NB4 (cell line): ENCODE measurements at regions not wholly inside any gene's neighbourhood (a gene's known extent, or its start where the extent isn't known, plus 50 kb on each side); places are given as distances from the start of the nearest gene placed in this dataset.

Experiments
- CTCF ChIP-seq: IDR thresholded peaks from one replicate; pipeline ENCODE4 v1.5.1; 2012; ENCODE audit warnings: low read depth, low read length
- MYC ChIP-seq: IDR thresholded peaks from 2 replicates; pipeline ENCODE4 v1.6.1; 2011; ENCODE audit warnings: low read depth, low read length
- POLR2A ChIP-seq: IDR thresholded peaks from 2 replicates; pipeline ENCODE4 v1.6.1; 2011; ENCODE audit warnings: mild to moderate bottlenecking; ENCODE audit not compliant: insufficient read length; ENCODE audit errors: extremely low read depth
- TF ChIP-seq, protein P1 (sequence below): IDR thresholded peaks from 2 replicates; pipeline ENCODE4 v1.6.1; 2011; ENCODE audit warnings: low read depth, low read length

DNA sequence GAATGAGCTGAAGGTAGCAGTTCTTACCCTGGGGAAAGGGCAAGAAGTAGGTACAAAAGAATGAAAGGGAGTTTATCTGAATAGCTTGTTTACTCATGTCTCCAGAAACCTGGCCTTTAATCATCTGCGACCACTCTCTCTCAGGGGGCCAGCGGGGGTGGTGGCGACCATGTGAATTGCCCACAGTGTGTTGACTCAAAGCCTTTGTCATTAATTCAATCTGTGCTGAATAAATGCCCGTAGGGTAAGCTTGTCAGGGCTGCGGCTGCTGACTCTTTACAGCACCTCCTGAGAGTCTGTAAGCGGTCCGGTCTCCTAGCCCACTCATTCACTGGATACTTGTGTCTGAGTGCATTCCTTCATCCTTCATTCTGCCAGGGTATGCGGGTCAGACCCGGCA lies 874.4 kb downstream of the SLC6A15 start:
- TF ChIP-seq CTCF (no peak), POLR2A (no peak), MYC (no peak)
- TF ChIP-seq, protein P1, sequence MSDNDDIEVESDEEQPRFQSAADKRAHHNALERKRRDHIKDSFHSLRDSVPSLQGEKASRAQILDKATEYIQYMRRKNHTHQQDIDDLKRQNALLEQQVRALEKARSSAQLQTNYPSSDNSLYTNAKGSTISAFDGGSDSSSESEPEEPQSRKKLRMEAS, result no peak
